GM19324 (cell line): ENCODE measurements at regions not wholly inside any gene's neighbourhood (a gene's known extent, or its start where the extent isn't known, plus 50 kb on each side); places are given as distances from the start of the nearest gene placed in this dataset.

Source experiments
- ATAC-seq: cut with Tn5 transposase; IDR thresholded peaks from one replicate; pipeline ENCODE4 v1.9.1; 2021; ENCODE audit warnings: mild to moderate bottlenecking, moderate library complexity; ENCODE audit not compliant: unreplicated experiment, low FRiP score

GRCh38 chr6:3997177-3997770, 81.7 kb downstream of the FAM217A start:
- ATAC-seq: no peak

GRCh38 chr6:3999800-4000661, 78.9 kb downstream of the FAM217A start:
- no peak for ATAC-seq

DNA sequence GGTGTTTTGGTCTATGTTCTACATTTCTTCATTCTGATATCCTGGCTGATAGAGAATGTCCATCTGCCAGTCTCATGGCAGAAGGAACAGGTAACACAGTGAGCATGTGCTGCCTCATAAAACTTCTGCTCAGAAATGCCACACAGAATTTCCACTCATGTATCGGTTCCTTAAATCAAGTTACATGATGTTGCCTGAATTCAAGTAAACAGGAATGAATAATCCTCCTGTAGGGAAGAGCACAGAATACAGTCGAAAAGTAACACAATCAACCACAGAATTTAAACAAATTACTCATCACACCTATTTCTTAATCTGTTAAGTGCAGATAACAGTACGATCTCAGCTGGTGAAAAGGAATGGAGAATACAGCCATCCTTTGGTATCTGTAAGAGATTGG, 74.7 kb downstream of the FAM217A start:
- no peak for ATAC-seq

DNA sequence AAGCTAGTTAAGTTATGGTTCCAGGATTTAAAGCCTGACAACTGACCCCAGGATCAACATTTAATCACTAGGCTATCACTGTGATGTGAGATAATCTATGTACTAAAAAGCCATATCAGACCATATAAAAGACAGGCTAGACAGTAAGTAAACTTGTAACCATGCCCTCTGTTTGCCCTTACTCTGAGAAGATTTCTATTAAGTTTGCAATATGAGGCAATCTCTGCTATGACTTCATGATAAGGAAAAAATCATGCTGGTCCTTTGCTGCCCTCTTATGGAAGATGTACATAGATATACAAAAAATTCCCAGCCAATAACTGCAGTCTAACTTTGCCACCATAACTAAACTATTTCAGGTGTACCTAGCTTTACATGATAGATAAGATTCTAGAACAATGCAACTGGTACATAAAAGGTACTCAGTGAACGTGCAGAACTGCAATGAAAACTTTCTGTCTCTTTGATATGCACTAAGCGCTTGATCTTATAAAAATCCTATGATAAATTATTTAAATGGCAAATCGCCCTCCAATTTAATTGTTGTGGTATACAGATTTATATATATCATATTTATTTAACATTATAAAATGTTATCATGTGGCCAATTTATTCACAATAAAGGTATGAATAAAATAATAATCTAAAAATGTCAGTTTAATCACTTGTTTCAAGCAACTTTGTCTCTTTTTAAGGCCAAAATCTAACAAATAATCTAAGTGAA, 70.5 kb downstream of the FAM217A start:
- ATAC-seq: no peak

GRCh38 chr6:4009486-4009885, 69.5 kb downstream of the FAM217A start:
- no peak for ATAC-seq

DNA sequence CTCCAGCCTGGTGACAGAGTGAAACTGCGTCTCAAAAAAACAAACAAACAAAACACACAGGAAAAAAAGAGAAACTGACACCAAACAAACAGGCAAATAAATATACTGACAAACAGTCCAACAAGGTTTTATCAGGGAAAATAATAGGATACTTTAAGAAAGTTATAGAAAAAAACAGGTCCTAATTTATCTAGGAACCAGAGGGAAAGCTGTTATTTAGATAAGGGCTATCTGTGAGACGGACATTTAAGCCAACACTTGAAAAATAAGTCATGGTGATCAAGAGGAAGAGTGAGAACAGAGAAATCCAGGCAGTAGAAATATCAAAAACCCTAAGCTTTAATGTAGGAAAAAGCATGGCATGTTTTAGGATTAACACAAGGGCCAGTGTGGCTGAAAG, 68.9 kb downstream of the FAM217A start:
- no peak for ATAC-seq

DNA sequence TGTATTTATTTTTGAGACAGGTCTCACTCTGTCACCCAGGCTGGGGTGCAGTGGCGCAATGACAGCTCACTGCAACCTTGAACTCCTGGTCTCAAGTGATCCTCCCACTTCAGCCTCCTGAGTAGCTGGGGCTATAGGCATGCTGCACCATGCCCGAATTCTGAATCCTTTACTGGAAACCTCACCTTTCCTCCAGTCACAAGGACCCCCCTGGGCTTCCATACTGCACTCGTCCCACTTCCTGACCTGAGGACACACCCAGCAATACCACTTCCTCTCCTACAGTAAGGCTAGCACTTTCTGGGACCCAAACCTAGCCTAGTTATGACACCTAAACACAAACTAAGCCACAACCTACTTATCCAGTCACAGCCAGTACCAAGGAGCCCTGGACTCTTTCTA, 68.2 kb downstream of the FAM217A start:
- no peak for ATAC-seq

DNA sequence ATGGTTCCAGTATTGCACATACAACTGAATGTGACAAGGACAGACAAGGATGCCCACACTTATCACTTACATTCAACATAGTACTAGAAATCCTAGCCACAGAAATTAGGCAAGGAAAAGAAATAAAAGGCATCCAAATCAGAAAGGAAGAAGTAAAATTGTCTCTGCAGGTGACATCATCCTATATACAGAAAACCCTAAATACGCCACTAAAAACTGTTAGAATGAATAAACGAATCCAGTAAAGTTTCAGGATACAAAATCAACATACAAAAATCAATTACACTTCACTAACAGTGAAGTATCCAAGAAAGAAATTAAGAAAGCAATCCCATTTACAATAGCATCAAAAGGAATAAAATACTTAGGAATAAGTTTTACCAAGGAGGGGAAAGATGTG, 66.1 kb downstream of the FAM217A start:
- no peak for ATAC-seq

- ATAC-seq: no peak
These were observed 61.7 kb downstream of the FAM217A start for GRCh38 chr6:4017058-4017739.

GRCh38 chr6:4017834-4018170, 61.1 kb downstream of the FAM217A start:
- peak; percentile 11 for ATAC-seq

- ATAC-seq: peak; percentile 78
These were observed 60.6 kb downstream of the FAM217A start for GRCh38 chr6:4018171-4018923.
